ENCODE measurements at regions not wholly inside any gene's neighbourhood (a gene's known extent, or its start where the extent isn't known, plus 50 kb on each side); places are given as distances from the start of the nearest gene placed in this dataset.

- TF ChIP-seq CTCF (IDR thresholded peaks at IDR 0.05 in 4 of 5, conservative IDR thresholded peaks at IDR 0.05 in 1 of 5) (no peak), POLR2A (IDR thresholded peaks at IDR 0.05) (no peak)
Measured at GRCh38 chr5:165404917-165405316, 1899.5 kb downstream of the MAT2B start.

Measured in gastrocnemius medialis (tissue), 4 donors.